ENCODE measurements at regions not wholly inside any gene's neighbourhood (a gene's known extent, or its start where the extent isn't known, plus 50 kb on each side); places are given as distances from the start of the nearest gene placed in this dataset.

DNA sequence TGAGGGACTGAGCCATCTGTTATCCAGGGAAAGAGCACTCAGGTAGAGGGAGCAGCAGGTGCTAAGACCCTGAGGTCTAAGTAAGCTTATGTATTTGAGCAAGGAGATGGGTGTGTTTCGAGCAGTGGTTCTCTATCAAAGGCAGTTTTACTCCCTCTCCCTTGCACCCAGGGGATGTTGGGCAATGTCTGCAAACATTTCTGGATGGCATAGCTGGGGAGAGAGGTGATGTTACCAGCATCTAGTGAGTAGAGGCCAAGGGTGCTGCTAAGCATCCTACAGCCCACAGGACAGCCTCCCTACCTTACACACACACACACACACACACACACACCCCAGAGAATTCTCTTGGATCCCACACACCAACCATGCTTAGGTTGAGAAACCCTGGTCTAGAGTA lies 221.0 kb upstream of the PWP1 start:
- no peak for TF ChIP-seq CTCF (IDR thresholded peaks at IDR 0.05; ENCODE audit: insufficient read depth, low read length, poor library complexity, severe bottlenecking)
- no peak for TF ChIP-seq EZH2phosphoT487 (conservative IDR thresholded peaks at IDR 0.05; ENCODE audit: low read length)

All from SU-DHL-6 (cell line).